GM10248 (cell line): ENCODE measurements at regions not wholly inside any gene's neighbourhood (a gene's known extent, or its start where the extent isn't known, plus 50 kb on each side); places are given as distances from the start of the nearest gene placed in this dataset.

ENCODE experiments used
- CTCF ChIA-PET: fragments of 300-600 bp; sonication (Branson Sonifier 250); formaldehyde crosslinking; extraction: SDS; loops from one replicate; lab custom pipeline; 2021; ENCODE audit warnings: antibody characterized with exemption; lab: Yijun Ruan, JAX
- POLR2A ChIA-PET: fragments of 350-650 bp; sonication (Branson Sonifier 250); formaldehyde crosslinking; extraction: SDS; loops from one replicate; lab custom pipeline; 2020; ENCODE audit warnings: antibody characterized with exemption; lab: Yijun Ruan, JAX
- DNase-seq: peaks from one replicate; pipeline ENCODE4 v3.0.0; 2012; ENCODE audit errors: extremely low spot score
- CTCF ChIP-seq: IDR thresholded peaks from 2 replicates; pipeline ENCODE4 v1.5.1; 2012; ENCODE audit warnings: mild to moderate bottlenecking, low read depth; ENCODE audit errors: extremely low read depth, missing control alignments, control extremely low read depth

GRCh38 chr11:23181022-23181807 is 320.9 kb upstream of the CCDC179 start:
- ChIA-PET CTCF (no interaction called here), POLR2A (no interaction called here)
- no peak for TF ChIP-seq CTCF
- no peak for DNase-seq

GRCh38 chr11:23192256-23192655 is 332.0 kb upstream of the CCDC179 start:
- DNase-seq = no peak
- CTCF ChIA-PET = no interaction called here
- POLR2A ChIA-PET = no interaction called here
- no peak for TF ChIP-seq CTCF

- TF ChIP-seq CTCF = no peak
- ChIA-PET CTCF (interaction anchor here (1.2 kb wide), 1 partner anchor 21 kb away, joined by 3 read pairs; no protein-coding TSS in a partner anchor), POLR2A (no interaction called here)
- DNase-seq = no peak
Measured at GRCh38 chr11:23201936-23202522, 341.8 kb upstream of the CCDC179 start.

- CTCF ChIA-PET = interaction anchor here (1.2 to 1.5 kb wide), 2 partner anchors 11 to 21 kb away, joined by 3 to 5 read pairs; no protein-coding TSS in a partner anchor
- DNase-seq = no peak
- POLR2A ChIA-PET = no interaction called here
- TF ChIP-seq CTCF = no peak
Measured at GRCh38 chr11:23202611-23203010, 342.3 kb upstream of the CCDC179 start.

- POLR2A ChIA-PET = no interaction called here
- CTCF ChIA-PET = interaction anchor here (1.0 kb wide), 1 partner anchor 17 kb away, joined by 3 read pairs; no protein-coding TSS in a partner anchor
- TF ChIP-seq CTCF = no peak
- DNase-seq = no peak
Measured at GRCh38 chr11:23205156-23205871, 345.0 kb upstream of the CCDC179 start.

- DNase-seq = no peak
- CTCF ChIA-PET = interaction anchor here (1.0 to 1.2 kb wide), 2 partner anchors 16 to 186 kb away, joined by 3 read pairs; no protein-coding TSS in a partner anchor
- POLR2A ChIA-PET = no interaction called here
- TF ChIP-seq CTCF = no peak
Measured at GRCh38 chr11:23206741-23207336, 346.6 kb upstream of the CCDC179 start.
